22Rv1 (cell line): ENCODE measurements at regions not wholly inside any gene's neighbourhood (a gene's known extent, or its start where the extent isn't known, plus 50 kb on each side); places are given as distances from the start of the nearest gene placed in this dataset.
A peak's percentile ranks its signal among the peaks of the same experiment; 100 is the strongest.

Experiments used
- H3K27ac ChIP-seq: fragments of 450-650 bp; 2 replicates; pipeline ENCODE4 v1.5.1; 2017
- ZFX ChIP-seq: fragments of 450-650 bp; IDR thresholded peaks from 2 replicates; pipeline ENCODE4 v1.6.1; 2017; ENCODE audit warnings: antibody characterized with exemption, borderline replicate concordance
- TF ChIP-seq, protein P1 (sequence below): fragments of 450-650 bp; IDR thresholded peaks from 2 replicates; pipeline ENCODE4 v1.5.1; 2017; ENCODE audit warnings: mild to moderate bottlenecking

DNA sequence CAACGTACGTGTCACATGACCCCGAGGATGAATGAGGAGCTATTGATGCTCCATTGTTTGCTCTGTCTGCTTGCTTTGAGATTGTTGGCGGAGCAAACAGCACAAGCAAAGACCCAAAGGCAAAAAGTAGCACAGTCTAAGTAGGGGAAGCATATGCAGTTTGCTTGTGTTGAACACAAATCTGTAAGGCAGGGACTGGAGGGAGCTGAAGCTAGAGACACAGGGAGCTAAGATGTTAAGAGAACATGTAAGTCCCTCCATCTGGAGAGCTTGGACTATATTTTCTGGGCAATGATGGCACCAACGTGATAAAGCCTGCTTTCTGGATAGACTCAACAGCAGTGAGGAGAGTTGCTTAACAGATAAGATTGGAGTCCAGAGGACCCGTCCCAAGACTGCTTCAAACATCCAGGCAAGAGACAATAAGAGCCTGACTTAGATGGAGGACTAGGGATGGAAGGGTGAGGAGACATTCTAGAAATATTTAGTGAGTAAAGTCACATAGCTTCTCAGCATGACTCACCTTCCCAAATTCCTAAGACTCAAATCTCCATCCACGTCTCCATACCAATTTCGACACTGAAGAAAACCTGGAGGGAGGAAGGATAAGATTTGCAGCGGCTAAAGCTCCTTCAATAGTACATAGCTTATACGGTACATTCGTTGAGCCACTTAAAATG is 88.1 kb upstream of the KLF7 start:
- H3K27ac ChIP-seq = no peak overlapping the region
- TF ChIP-seq, protein P1, sequence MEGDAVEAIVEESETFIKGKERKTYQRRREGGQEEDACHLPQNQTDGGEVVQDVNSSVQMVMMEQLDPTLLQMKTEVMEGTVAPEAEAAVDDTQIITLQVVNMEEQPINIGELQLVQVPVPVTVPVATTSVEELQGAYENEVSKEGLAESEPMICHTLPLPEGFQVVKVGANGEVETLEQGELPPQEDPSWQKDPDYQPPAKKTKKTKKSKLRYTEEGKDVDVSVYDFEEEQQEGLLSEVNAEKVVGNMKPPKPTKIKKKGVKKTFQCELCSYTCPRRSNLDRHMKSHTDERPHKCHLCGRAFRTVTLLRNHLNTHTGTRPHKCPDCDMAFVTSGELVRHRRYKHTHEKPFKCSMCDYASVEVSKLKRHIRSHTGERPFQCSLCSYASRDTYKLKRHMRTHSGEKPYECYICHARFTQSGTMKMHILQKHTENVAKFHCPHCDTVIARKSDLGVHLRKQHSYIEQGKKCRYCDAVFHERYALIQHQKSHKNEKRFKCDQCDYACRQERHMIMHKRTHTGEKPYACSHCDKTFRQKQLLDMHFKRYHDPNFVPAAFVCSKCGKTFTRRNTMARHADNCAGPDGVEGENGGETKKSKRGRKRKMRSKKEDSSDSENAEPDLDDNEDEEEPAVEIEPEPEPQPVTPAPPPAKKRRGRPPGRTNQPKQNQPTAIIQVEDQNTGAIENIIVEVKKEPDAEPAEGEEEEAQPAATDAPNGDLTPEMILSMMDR = no peak
- TF ChIP-seq ZFX = no peak

DNA sequence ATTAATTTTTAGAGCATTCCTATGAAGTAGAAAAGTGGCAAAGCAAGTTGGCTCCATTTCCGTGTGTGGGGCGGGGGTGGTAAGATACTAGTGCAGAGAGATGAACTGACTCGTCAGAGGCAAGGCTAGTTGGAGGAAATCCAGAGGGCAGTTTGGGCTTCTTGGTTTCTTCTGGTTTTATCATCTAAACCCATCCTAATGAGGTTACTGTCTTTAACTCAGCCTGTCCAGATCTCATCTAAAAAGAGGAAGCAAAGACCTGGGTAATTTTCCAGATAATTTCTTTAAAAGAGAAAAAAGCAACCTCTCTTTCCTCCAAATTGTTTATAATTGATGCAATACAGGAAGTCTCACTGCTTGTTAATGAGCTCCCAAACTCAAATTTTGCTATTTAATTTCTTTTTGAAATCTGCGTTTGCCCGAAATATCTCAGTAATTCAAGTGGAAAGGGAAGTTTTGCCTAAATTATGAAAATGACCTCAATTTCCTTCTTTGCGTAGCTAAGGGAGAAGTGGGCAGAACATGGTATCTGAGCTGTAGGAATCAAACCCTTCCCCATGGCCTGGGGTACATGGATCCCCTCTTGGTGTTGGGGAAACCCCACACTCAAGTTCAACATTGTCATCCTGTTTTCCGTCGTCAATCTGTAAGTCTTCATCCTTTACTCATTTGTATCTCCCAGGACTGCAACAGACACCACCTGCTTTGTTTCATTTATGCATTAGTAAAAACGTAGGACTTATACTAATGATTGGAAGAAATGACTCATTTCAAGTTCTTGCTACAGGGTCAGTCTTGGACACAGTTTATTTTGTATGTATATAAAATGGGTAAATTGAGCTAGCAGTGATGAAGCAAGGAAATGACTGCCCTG is 89.1 kb upstream of the KLF7 start:
- H3K27ac ChIP-seq = no peak overlapping the region
- TF ChIP-seq, protein P1 = no peak
- TF ChIP-seq ZFX = no peak

DNA sequence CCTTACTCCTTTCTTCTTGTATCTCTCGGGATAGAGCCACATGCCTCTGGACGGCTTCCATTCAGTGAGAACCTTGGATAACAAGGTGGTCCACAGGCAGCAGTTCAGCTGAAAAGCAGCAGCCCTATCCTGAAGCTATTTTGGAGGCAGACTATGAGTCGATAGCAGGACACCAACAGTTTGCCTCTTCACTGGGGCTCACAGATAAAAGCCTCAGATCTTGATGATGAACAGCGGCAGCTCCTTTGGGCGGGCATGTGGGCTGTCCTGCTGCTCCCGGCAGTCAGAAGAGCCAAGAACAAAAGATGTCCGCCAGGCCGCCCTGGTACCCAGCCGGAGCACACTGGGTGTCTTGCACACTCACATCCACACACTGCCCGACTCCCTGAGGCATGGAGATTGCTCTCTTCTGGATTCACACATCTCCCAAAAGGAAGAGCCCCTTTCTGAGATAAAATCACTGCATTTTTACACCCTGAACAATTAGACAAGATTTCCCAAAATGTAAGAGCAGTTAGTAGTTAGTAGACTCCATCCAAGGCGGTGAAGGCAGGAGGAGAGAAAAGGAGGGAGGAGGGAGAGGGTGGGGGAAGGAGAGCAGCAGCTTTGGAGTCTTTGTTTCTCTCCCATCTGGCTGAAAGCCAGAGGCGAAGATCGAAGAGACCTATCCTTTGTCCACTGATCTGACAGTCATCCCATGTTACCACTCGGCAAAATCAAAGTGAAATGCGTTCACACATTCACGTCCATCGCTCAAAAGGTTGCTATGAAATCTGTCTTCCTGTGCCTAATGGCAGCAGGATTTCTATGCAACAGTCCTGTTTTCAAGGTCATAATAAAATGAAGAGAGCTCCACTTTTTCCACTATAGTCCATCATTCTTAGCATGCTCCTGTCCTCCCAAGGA is 90.1 kb upstream of the KLF7 start:
- no peak overlapping the region for H3K27ac ChIP-seq
- TF ChIP-seq ZFX = no peak
- TF ChIP-seq, protein P1 = no peak

DNA sequence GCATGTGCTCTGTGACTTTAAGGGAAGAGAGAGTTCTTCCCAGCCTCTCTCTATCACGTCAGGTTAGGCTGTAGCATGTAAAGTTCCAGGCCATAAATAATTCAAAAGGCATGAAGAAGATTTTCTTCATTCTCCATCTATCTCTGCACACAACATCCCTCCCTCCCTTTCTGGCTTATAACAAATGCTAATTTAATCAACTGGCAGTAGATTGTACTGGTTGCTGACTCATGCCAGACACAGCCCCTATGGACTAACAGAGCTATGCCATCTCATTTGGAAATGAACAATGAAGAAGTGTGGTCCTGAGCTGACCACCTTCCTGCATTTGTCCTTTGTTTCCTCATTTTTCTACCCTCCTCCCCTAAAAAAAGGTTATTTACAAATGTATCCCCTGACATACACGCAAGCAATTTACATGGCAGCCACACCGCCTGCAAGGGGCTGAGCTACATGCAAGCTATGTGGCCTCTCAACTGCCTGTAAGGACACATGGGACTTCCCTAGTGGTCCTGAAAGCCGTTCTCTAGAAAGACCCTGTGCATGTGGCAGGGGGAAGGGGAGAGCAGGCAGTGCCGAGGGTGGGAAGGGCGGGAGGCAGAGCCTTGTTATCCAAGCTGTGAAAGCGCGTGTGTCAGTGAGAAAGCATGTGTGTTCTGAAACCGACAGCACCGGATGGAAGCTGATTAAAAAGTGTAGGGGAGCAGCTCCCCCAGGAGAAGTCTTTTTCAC is 90.9 kb upstream of the KLF7 start:
- H3K27ac ChIP-seq = peak overlapping the region; percentile 91; the same call in 1 of the 2 replicates
- TF ChIP-seq, protein P1 = no peak
- TF ChIP-seq ZFX = no peak

DNA sequence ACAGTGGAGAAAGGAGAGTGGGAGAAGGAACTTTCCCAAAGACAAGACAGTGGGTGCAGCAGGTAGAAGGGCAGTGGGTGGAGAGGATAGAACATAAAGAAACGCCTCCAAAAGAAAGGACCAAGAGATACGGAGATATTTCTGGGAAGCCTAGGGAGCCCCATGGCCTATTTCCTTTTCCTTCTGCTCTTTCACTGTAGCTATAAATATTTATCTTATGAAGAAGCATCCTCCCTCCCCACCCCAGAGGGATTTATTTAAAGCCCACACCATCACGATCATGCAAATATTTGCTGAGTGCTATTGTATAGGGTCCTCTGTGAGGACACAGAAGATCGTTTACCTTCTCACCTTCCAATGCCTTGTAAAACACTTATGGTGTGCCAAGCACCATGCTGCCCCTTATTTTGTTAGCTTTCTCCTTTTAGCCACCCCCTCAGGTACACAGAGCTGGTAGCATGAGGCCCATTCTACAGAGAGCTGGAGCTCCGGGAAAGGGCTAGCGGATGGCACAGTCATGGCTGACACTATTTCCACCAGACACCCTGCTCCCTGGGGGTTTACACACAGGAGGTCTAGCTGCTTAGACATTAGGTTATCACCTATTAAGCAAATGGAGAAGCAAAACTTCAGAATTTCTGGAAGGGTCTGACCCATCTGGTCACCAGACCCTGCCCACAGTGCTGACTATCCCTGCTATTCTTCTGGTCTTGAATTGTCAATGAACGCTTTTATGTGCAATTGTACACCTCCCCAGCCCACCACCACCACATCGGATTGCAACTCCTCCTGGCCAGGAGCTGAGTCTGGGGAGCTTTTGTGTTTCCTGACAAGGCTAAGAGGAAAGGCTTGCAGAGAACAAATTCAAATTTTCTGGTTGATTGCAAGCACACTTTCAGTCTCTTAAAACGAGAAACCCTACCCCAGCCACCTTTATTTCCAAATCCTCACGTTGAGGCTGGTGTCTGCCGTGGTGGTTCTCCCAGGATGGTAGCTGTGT is 91.8 kb upstream of the KLF7 start:
- peak overlapping the region; percentile 91 for H3K27ac ChIP-seq
- TF ChIP-seq ZFX = no peak
- TF ChIP-seq, protein P1 = no peak
